IPS-20b (cell line): ENCODE measurements at regions not wholly inside any gene's neighbourhood (a gene's known extent, or its start where the extent isn't known, plus 50 kb on each side); places are given as distances from the start of the nearest gene placed in this dataset.

Experiments
- H3K27ac ChIP-seq: one replicate; pipeline ENCODE4 v1.5.1; 2013; ENCODE audit warnings: low read length
- H3K27me3 ChIP-seq: 2 replicates; pipeline ENCODE4 v1.6.1; 2013; ENCODE audit warnings: mild to moderate bottlenecking, low read length, inconsistent platforms; ENCODE audit not compliant: insufficient read depth
- H3K36me3 ChIP-seq: 2 replicates; pipeline ENCODE4 v1.6.1; 2013; ENCODE audit warnings: low read depth, mild to moderate bottlenecking, inconsistent platforms, low read length, moderate library complexity; ENCODE audit not compliant: insufficient read depth
- H3K4me1 ChIP-seq: 2 replicates; pipeline ENCODE4 v1.6.1; 2013; ENCODE audit warnings: mild to moderate bottlenecking, control low read depth, inconsistent platforms, low read length, moderate library complexity; ENCODE audit not compliant: insufficient read depth
- H3K4me3 ChIP-seq: 2 replicates; pipeline ENCODE4 v1.5.1; 2013; ENCODE audit warnings: mild to moderate bottlenecking, low read length, inconsistent platforms
- H3K9ac ChIP-seq: 2 replicates; pipeline ENCODE4 v1.6.1; 2013; ENCODE audit warnings: low read depth, mild to moderate bottlenecking, inconsistent platforms, low read length, moderate library complexity
- H3K9me3 ChIP-seq: 2 replicates; pipeline ENCODE4 v1.6.1; 2013; ENCODE audit warnings: mild to moderate bottlenecking, low read depth, low read length, inconsistent platforms; ENCODE audit not compliant: insufficient read depth

DNA sequence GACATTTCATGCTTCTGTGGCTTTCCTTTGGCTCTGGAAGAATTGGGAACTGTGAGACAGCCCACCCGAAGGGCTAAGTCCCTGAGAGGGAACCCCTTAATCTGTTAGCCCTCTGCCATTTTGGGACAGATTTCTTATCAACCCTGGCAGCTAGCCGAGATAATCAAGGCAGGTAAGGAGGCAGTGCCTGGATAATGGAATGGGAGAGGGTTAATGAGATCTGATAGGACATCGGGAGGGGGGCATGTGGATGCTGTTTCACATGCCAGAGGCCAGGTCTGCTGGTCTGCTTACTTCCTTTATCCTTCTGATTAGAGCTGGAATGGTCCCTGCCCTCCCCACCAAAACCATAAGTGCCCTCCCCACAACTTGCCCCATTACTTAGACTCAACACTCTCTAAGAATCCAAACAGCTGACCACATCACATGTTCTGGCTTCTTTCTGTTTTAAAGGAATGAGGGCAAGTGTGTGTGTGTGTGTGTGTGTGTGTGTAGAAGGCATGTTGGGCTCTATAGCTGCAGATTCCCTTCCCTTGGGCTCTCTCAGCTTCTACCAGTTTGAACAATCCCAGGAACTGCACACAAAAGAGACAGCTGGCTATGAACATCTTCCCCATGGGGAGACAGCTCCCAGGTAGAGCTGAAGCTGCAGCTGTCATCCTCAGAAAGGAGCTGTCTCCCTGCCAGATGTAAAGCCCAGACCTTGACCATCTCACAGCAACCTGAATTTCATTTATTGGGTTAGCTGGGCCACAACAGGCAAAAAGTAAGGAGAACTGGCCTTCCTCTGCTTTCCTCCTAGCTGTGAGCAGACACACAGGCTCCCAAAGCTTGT is 221.3 kb downstream of the PIK3R1 start:
- no peaks in the 10 kb centered on the region for H3K9me3 ChIP-seq
- no peak overlapping the region for H3K27ac ChIP-seq
- no peak overlapping the region for H3K4me3 ChIP-seq
- H3K9ac ChIP-seq = no peak overlapping the region
- no peaks in the 10 kb centered on the region for H3K36me3 ChIP-seq
- no peaks in the 10 kb centered on the region; the same call in 1 of the 2 replicates for H3K4me1 ChIP-seq
- H3K27me3 ChIP-seq = no peaks in the 10 kb centered on the region

GRCh38 chr5:68438876-68439275 is 223.3 kb downstream of the PIK3R1 start:
- no peaks in the 10 kb centered on the region for H3K36me3 ChIP-seq
- H3K4me3 ChIP-seq = no peak overlapping the region
- no peaks in the 10 kb centered on the region for H3K4me1 ChIP-seq
- no peaks in the 10 kb centered on the region for H3K9me3 ChIP-seq
- H3K27ac ChIP-seq = no peak overlapping the region
- no peaks in the 10 kb centered on the region for H3K27me3 ChIP-seq
- H3K9ac ChIP-seq = no peak overlapping the region

- H3K36me3 ChIP-seq = no peaks in the 10 kb centered on the region
- H3K27me3 ChIP-seq = no peaks in the 10 kb centered on the region
- H3K4me3 ChIP-seq = no peak overlapping the region
- H3K9ac ChIP-seq = no peak overlapping the region
- no peak overlapping the region for H3K27ac ChIP-seq
- H3K9me3 ChIP-seq = no peaks in the 10 kb centered on the region
- H3K4me1 ChIP-seq = no peaks in the 10 kb centered on the region
These were observed 224.7 kb downstream of the PIK3R1 start for GRCh38 chr5:68440245-68440644.

DNA sequence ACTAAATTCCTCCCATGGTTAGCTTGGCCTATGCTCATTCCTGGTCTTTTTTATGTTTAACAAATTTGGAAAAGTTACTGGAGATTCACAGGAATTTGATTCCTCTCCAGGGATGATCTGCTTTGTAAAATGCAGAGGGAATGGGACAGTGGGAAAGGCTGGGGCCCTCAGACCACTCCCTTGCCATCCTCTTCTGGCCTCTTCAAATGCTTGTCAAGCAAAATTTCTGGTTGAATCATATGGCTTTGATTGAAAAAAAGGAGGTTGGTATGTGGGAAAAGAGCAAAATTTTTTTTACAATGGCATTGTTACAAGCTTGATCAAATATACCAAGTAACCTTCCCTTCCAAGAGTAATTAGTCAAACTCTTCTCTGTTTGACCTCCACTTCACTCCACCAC is 225.1 kb downstream of the PIK3R1 start:
- no peak overlapping the region for H3K9ac ChIP-seq
- H3K27me3 ChIP-seq = no peaks in the 10 kb centered on the region
- no peaks in the 10 kb centered on the region for H3K36me3 ChIP-seq

DNA sequence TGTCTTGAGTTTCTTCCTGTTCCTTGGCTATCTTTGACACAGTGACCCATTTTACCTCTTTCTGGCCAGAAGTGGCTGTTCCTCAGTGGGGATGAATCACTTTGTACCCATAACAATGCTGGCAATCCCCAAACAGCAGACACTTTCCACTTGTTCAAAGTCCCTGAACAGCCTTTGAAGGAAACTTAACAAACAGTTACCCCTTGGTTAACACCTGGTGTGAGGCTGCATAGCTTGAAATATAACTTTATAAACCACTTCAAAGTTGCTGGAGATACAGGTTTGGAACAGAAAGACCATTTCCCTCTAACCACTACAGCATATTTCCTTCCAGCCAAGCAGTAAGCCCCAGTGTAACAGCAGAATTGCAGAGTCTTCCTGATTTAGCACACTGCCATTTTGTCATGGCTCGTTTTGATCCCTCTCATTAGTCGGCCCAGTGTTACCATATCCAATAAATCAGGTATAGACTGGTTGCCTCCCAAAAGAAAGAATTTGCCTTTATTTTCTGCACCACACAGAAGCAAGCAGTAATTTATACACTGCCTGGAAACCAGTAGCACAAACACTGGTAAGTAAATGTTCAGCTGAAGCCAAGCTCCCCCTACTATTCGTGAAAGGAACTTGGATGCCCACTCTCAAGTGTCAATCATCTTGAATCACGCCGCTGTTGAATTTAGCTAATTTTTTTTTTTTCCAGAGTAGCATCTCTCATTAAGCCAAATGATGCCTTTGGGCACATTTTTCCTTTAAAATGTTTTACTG is 225.9 kb downstream of the PIK3R1 start:
- no peak overlapping the region for H3K4me3 ChIP-seq
- no peak overlapping the region for H3K27ac ChIP-seq
- H3K27me3 ChIP-seq = no peaks in the 10 kb centered on the region
- no peaks in the 10 kb centered on the region for H3K9me3 ChIP-seq
- no peaks in the 10 kb centered on the region for H3K36me3 ChIP-seq
- H3K4me1 ChIP-seq = 0 out of 2 replicates have a peak, but pooled peaks cover 2% of the 10 kb centered on the region
- no peak overlapping the region for H3K9ac ChIP-seq

More for the DNA sequence above, 225.1 kb downstream of the PIK3R1 start:
- Histone ChIP-seq H3K27ac (no peak overlapping the region), H3K4me1 (no peaks in the 10 kb centered on the region), H3K4me3 (no peak overlapping the region), H3K9me3 (no peaks in the 10 kb centered on the region)

DNA sequence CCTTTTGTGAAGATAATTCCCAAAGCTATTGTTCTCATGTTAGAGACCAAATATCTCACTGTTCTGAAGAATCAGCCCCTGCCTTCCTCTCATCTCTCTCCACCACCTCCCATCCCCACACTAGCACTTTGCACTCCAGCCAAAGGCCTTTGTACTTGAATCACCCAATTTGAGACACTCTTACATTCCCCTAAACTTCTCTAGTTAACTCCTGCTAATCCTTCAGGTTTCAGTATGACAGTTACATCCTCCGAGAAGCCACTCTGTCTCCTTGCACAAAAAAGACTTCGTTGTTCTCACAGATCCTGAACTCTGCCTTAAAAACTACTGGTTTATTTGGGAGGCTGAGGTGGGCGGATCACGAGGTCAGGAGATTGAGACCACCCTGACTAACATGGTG is 227.5 kb downstream of the PIK3R1 start:
- no peak overlapping the region for H3K9ac ChIP-seq
- no peak overlapping the region for H3K27ac ChIP-seq

GRCh38 chr5:68444048-68444447 is 228.5 kb downstream of the PIK3R1 start:
- no peaks in the 10 kb centered on the region for H3K9me3 ChIP-seq
- H3K27ac ChIP-seq = no peak overlapping the region
- H3K4me3 ChIP-seq = no peak overlapping the region
- no peaks in the 10 kb centered on the region for H3K36me3 ChIP-seq
- H3K9ac ChIP-seq = no peak overlapping the region
- H3K27me3 ChIP-seq = no peaks in the 10 kb centered on the region
- H3K4me1 ChIP-seq = 0 out of 2 replicates have a peak, but pooled peaks cover 2% of the 10 kb centered on the region

More for the DNA sequence above, 227.5 kb downstream of the PIK3R1 start:
- Histone ChIP-seq H3K27me3 (no peaks in the 10 kb centered on the region), H3K9me3 (no peaks in the 10 kb centered on the region), H3K4me1 (0 out of 2 replicates have a peak, but pooled peaks cover 2% of the 10 kb centered on the region), H3K36me3 (no peaks in the 10 kb centered on the region), H3K4me3 (no peak overlapping the region)

- no peak overlapping the region for H3K4me3 ChIP-seq
- no peak overlapping the region for H3K27ac ChIP-seq
- H3K9ac ChIP-seq = no peak overlapping the region
- 0 out of 2 replicates have a peak, but pooled peaks cover 2% of the 10 kb centered on the region for H3K4me1 ChIP-seq
- no peaks in the 10 kb centered on the region for H3K36me3 ChIP-seq
- H3K27me3 ChIP-seq = no peaks in the 10 kb centered on the region
- H3K9me3 ChIP-seq = no peaks in the 10 kb centered on the region
These were observed 229.3 kb downstream of the PIK3R1 start for GRCh38 chr5:68444833-68445232.

DNA sequence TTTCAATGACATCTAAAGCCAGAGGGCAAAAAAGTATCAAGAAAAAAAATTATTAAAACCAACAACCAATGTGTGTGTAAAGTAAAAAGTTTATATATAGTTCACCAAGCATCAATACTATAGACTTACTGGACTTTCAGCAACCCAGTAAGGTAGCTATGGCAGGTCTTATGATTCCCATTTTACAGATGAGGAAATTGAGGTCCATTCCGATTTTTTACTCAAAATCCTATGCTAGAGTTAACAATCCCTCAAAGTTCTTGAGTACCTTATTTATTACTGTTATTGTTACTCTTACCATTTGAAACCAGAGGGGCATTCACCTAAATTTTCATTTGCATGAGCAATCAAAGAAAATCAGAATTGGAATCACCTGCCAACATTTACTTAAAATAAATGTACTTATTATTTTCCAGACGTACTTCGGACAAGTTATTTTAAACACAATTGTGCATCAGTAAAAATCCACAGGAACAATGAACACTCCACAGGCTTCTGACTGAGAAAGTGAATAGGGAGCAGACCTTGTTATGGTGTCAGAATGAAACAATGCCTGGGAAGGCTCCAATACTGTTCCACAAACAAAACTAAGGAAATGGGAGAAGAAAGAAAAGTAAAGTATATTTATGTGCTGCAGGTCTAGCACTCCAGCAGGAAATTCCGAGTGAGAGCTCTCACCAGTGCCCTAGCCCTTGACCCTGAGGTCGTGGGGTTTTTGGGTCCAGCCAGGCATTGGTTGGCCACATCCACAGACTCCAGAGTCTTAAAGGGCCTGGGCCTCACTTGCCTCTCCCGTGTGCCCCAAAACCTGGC is 229.9 kb downstream of the PIK3R1 start:
- no peaks in the 10 kb centered on the region for H3K9me3 ChIP-seq
- no peaks in the 10 kb centered on the region for H3K27me3 ChIP-seq
- H3K27ac ChIP-seq = no peak overlapping the region
- H3K4me3 ChIP-seq = no peak overlapping the region
- H3K4me1 ChIP-seq = 0 out of 2 replicates have a peak, but pooled peaks cover 2% of the 10 kb centered on the region
- H3K36me3 ChIP-seq = no peaks in the 10 kb centered on the region
- no peak overlapping the region for H3K9ac ChIP-seq

GRCh38 chr5:68446070-68446357 is 230.5 kb downstream of the PIK3R1 start:
- Histone ChIP-seq H3K36me3 (no peaks in the 10 kb centered on the region), H3K27me3 (no peaks in the 10 kb centered on the region), H3K9me3 (no peaks in the 10 kb centered on the region), H3K4me1 (0 out of 2 replicates have a peak, but pooled peaks cover 2% of the 10 kb centered on the region), H3K27ac (no peak overlapping the region), H3K4me3 (no peak overlapping the region), H3K9ac (no peak overlapping the region)

DNA sequence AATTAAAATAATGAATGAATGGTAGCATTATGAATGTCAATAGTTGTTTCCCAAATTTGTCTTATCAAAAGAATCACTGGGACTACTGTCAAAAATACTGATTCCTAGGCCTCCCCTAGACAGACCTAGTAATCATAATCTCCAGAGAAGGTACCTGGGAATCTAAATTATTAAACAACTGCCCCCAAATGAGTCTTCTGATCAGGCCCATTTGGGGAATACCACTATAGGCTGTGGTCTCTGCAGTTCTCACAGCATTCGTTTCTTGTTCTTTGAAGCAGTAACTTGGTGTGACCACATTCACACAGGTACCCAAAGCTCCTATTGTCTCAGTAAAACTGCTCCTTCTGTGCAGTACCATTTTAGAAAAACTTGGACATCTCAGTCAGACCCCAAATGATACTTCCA is 230.9 kb downstream of the PIK3R1 start:
- Histone ChIP-seq H3K4me1 (0 out of 2 replicates have a peak, but pooled peaks cover 2% of the 10 kb centered on the region), H3K27me3 (no peaks in the 10 kb centered on the region)

More for the DNA sequence above, 230.9 kb downstream of the PIK3R1 start:
- H3K9me3 ChIP-seq = no peaks in the 10 kb centered on the region
- no peaks in the 10 kb centered on the region for H3K36me3 ChIP-seq
- H3K4me3 ChIP-seq = no peak overlapping the region
- H3K27ac ChIP-seq = no peak overlapping the region
- no peak overlapping the region for H3K9ac ChIP-seq
